IMR-90 (cell line): ENCODE measurements at regions not wholly inside any gene's neighbourhood (a gene's known extent, or its start where the extent isn't known, plus 50 kb on each side); places are given as distances from the start of the nearest gene placed in this dataset.

Experiments used
- ATAC-seq: fragments of 200-7000 bp; cut with Tn5 transposase; 2 replicates; pipeline ENCODE4 v1.9.1; 2020; ENCODE audit warnings: low read depth, mild to moderate bottlenecking, moderate library complexity
- BruUV-seq: library from RNA; stranded (reverse); fragments of 400-500 nt; replicated peaks from 2 replicates; lab custom pipeline; 2021; lab: Mats Ljungman, UMichigan
- CTCF ChIA-PET: fragments of 300-600 bp; formaldehyde crosslinking; extraction: SDS; loops from one replicate; lab custom pipeline; 2021; ENCODE audit warnings: antibody characterized with exemption; lab: Yijun Ruan, JAX
- POLR2A ChIA-PET: fragments of 300-600 bp; sonication (Branson Sonifier 250); formaldehyde crosslinking; loops from one replicate; lab custom pipeline; 2022; ENCODE audit warnings: antibody characterized with exemption; ENCODE audit not compliant: unreplicated experiment; lab: Charles Lee
- DNase-seq: peaks from one replicate; pipeline ENCODE4 v3.0.0; 2013
- H2AFZ ChIP-seq: replicated peaks from 2 replicates; pipeline ENCODE3; 2013; ENCODE audit warnings: low read length, mild to moderate bottlenecking; ENCODE audit not compliant: poor library complexity
- H2AK5ac ChIP-seq: 2 replicates; pipeline ENCODE4 v1.6.1; 2013; ENCODE audit warnings: low read depth, low read length, inconsistent platforms
- H2AK9ac ChIP-seq: replicated peaks from 2 replicates; pipeline ENCODE3; 2013; ENCODE audit warnings: mild to moderate bottlenecking, low read depth, low read length, moderate library complexity; ENCODE audit not compliant: poor library complexity
- H2BK120ac ChIP-seq: 2 replicates; pipeline ENCODE4 v1.6.1; 2013; ENCODE audit warnings: low read depth, low read length, inconsistent platforms
- H2BK15ac ChIP-seq: 3 replicates; pipeline ENCODE4 v1.6.1; 2013; ENCODE audit warnings: low read depth, low read length, inconsistent platforms
- H2BK20ac ChIP-seq: 2 replicates; pipeline ENCODE4 v1.6.1; 2013; ENCODE audit warnings: low read depth, mild to moderate bottlenecking, inconsistent platforms, low read length, moderate library complexity
- H2BK5ac ChIP-seq: 2 replicates; pipeline ENCODE4 v1.6.1; 2013; ENCODE audit warnings: mild to moderate bottlenecking, low read depth, low read length, inconsistent platforms; ENCODE audit not compliant: poor library complexity, severe bottlenecking
- H3K14ac ChIP-seq: replicated peaks from 2 replicates; pipeline ENCODE4 v1.6.1; 2013; ENCODE audit warnings: low read depth, low read length, inconsistent platforms
- H3K18ac ChIP-seq: 2 replicates; pipeline ENCODE4 v1.6.1; 2013; ENCODE audit warnings: low read depth, low read length, control low read depth
- H3K23ac ChIP-seq: 2 replicates; pipeline ENCODE4 v1.6.1; 2013; ENCODE audit warnings: low read depth, low read length, inconsistent platforms
- H3K27ac ChIP-seq: 2 replicates; pipeline ENCODE4 v1.5.1; 2013; ENCODE audit warnings: mild to moderate bottlenecking, control low read depth, low read length; ENCODE audit not compliant: insufficient read depth
- H3K27me3 ChIP-seq: 2 replicates; pipeline ENCODE4 v1.6.1; 2013; ENCODE audit warnings: low read length; ENCODE audit not compliant: control insufficient read depth, insufficient read depth
- H3K36me3 ChIP-seq: 2 replicates; pipeline ENCODE4 v1.6.1; 2013; ENCODE audit warnings: low read length, mixed read lengths; ENCODE audit not compliant: control insufficient read depth, insufficient read depth
- H3K4ac ChIP-seq: 2 replicates; pipeline ENCODE4 v1.6.1; 2013; ENCODE audit warnings: low read depth, low read length, inconsistent platforms
- H3K4me1 ChIP-seq: 2 replicates; pipeline ENCODE4 v1.6.1; 2013; ENCODE audit warnings: low read length, mixed read lengths; ENCODE audit not compliant: control insufficient read depth, insufficient read depth
- H3K4me2 ChIP-seq: 2 replicates; pipeline ENCODE4 v1.6.1; 2013; ENCODE audit warnings: low read depth, mild to moderate bottlenecking, control low read depth, low read length, moderate library complexity
- H3K4me3 ChIP-seq: 2 replicates; pipeline ENCODE4 v1.5.1; 2013; ENCODE audit warnings: low read depth, mild to moderate bottlenecking, control low read depth, low read length, moderate library complexity; ENCODE audit not compliant: insufficient read depth
- H3K56ac ChIP-seq: 2 replicates; pipeline ENCODE4 v1.6.1; 2013; ENCODE audit warnings: low read length, inconsistent platforms; ENCODE audit not compliant: insufficient read depth; ENCODE audit errors: extremely low read depth
- H3K79me1 ChIP-seq, 2 experiments: 2 replicates each; pipeline ENCODE4 v1.6.1; 2013; ENCODE audit warnings: low read length in 2 of 2, inconsistent platforms in 1 of 2, low read depth in 1 of 2
- H3K9ac ChIP-seq: 2 replicates; pipeline ENCODE4 v1.6.1; 2013; ENCODE audit warnings: low read depth, low read length, control low read depth
- H3K9me1 ChIP-seq: 2 replicates; pipeline ENCODE4 v1.6.1; 2013; ENCODE audit warnings: low read length, inconsistent platforms; ENCODE audit not compliant: insufficient read depth
- H3K9me3 ChIP-seq: 2 replicates; pipeline ENCODE4 v1.6.1; 2013; ENCODE audit warnings: low read length; ENCODE audit not compliant: control insufficient read depth, insufficient read depth
- H4K20me1 ChIP-seq: 2 replicates; pipeline ENCODE4 v1.6.1; 2013; ENCODE audit warnings: low read length, inconsistent platforms; ENCODE audit not compliant: insufficient read depth
- H4K5ac ChIP-seq: 2 replicates; pipeline ENCODE4 v1.6.1; 2013; ENCODE audit warnings: mild to moderate bottlenecking, low read depth, low read length, control low read depth
- H4K8ac ChIP-seq, 2 experiments: 2 replicates each; pipeline ENCODE4 v1.6.1; 2013; ENCODE audit warnings: low read depth in 2 of 2, low read length in 2 of 2, control low read depth in 1 of 2, inconsistent platforms in 1 of 2
- H4K91ac ChIP-seq: 2 replicates; pipeline ENCODE4 v1.6.1; 2013; ENCODE audit warnings: low read depth, low read length, inconsistent platforms; ENCODE audit not compliant: insufficient read depth
- CEBPB ChIP-seq: IDR thresholded peaks from 2 replicates; pipeline ENCODE4 v1.6.1; 2012; ENCODE audit warnings: low read depth, low read length, improper control_type of control experiment
- WGBS, 2 experiments: methylation state at CpG; one replicate each; pipeline versions ENCODE4 v1.1.5 to v1.1.7; 2013; ENCODE audit warnings: missing lambda C conversion rate in 2 of 2; ENCODE audit not compliant: insufficient read length in 1 of 2; ENCODE audit errors: extremely low coverage in 2 of 2; 5-methylcytosine and 5-hydroxymethylcytosine counted together
- dilution Hi-C: fragments of 300-500 bp; cut with HindIII; formaldehyde crosslinking; loops from one replicate; pipeline ENCODE4 v1.14.3; 2018; ENCODE audit warnings: low sequenced_read_pairs; ENCODE audit not compliant: unreplicated experiment
- in situ Hi-C: fragments of 300-500 bp; cut with MboI; formaldehyde crosslinking; loops from 3 replicates; pipeline ENCODE4 v1.14.3; 2019; ENCODE audit warnings: low sequenced_read_pairs, inconsistent platforms, mixed read lengths
- intact Hi-C: fragments of 100-400 bp; cut with micrococcal nuclease; formaldehyde crosslinking; loops from 2 replicates; pipeline ENCODE4 v1.10.0; 2022

- BruUV-seq: no TSS peak
- whole genome bisulfite sequencing, 2 experiments: no CpG with 5 or more reads among the region's 8 CpGs
- Histone ChIP-seq H3K14ac (no peak overlapping the region), H3K9me1 (no peaks in the 10 kb centered on the region), H2BK15ac (no peak overlapping the region), H2AFZ (no peak overlapping the region), H2AK9ac (no peak overlapping the region), H3K4me2 (no peak overlapping the region), H4K5ac (no peak overlapping the region), H3K56ac (no peak overlapping the region), H3K9me3 (no peaks in the 10 kb centered on the region), H2BK5ac (no peak overlapping the region), H2BK120ac (no peak overlapping the region), H3K4me1 (no peaks in the 10 kb centered on the region), H4K20me1 (no peaks in the 10 kb centered on the region), H3K4ac (no peak overlapping the region), H3K4me3 (no peak overlapping the region), H3K9ac (no peak overlapping the region), H3K18ac (no peak overlapping the region), H4K91ac (no peak overlapping the region), H4K8ac (no peak overlapping the region), H3K36me3 (no peaks in the 10 kb centered on the region), H3K27me3 (peaks cover 3% of the 10 kb centered on the region; the same call in 1 of the 2 replicates), H2AK5ac (no peak overlapping the region), H3K79me1 (no peaks in the 10 kb centered on the region), H3K27ac (no peak overlapping the region), H3K23ac (no peak overlapping the region), H2BK20ac (no peak overlapping the region)
- ChIA-PET CTCF (no interaction called here), POLR2A (no interaction called here)
- in situ Hi-C loops: no loop called here
- dilution Hi-C loops: no loop called here
- intact Hi-C loops: no loop called here
- TF ChIP-seq CEBPB: no peak
- ATAC-seq (no peak), DNase-seq (no peak)
Measured at GRCh38 chr1:29496701-29497100, 260.4 kb downstream of the PTPRU start.
